ENCODE measurements at regions not wholly inside any gene's neighbourhood (a gene's known extent, or its start where the extent isn't known, plus 50 kb on each side); places are given as distances from the start of the nearest gene placed in this dataset.

- TF ChIP-seq CTCF (IDR thresholded peaks at IDR 0.05) (no peak), POLR2AphosphoS5 (IDR thresholded peaks at IDR 0.05; ENCODE audit: low read depth, low read length) (no peak)
These were observed 427.9 kb upstream of the RASGRP1 start for GRCh38 chr15:38992506-38992905.

Measured in Panc1 (cell line).